ENCODE measurements at regions not wholly inside any gene's neighbourhood (a gene's known extent, or its start where the extent isn't known, plus 50 kb on each side); places are given as distances from the start of the nearest gene placed in this dataset.
A peak's percentile ranks its signal among the peaks of the same experiment; 100 is the strongest.

DNA sequence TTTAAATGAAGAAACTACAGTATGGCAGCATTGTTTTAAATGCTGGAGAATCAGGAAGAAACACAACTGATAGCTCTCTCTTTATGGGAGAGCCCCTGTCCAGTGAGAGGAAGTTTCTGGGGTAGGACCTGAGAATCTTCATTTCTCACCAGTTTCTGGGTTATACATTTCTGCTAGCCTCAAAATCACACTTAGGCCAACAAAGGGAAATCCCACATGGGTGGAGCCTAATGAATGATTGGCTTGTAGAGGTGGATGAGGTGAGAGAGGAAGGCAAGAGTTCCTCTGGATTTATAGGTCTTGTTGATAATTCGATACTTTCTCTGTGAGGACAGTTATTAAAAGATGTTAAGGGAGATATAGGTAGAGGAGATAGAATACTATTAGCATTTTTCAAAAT, 1397.3 kb upstream of the TENM4 start:
- no peak for TF ChIP-seq TAF1 (IDR thresholded peaks at IDR 0.05; ENCODE audit: borderline replicate concordance, low read depth, low read length)
- TF ChIP-seq POLR2AphosphoS5 (IDR thresholded peaks at IDR 0.05; ENCODE audit: low read depth, low read length), result no peak
- no peak for TF ChIP-seq POLR2A (IDR thresholded peaks at IDR 0.05; ENCODE audit: low read depth, low read length)
- no peak for FAIRE-seq
- DNase-seq (ENCODE audit: insufficient read length), result no peak

DNA sequence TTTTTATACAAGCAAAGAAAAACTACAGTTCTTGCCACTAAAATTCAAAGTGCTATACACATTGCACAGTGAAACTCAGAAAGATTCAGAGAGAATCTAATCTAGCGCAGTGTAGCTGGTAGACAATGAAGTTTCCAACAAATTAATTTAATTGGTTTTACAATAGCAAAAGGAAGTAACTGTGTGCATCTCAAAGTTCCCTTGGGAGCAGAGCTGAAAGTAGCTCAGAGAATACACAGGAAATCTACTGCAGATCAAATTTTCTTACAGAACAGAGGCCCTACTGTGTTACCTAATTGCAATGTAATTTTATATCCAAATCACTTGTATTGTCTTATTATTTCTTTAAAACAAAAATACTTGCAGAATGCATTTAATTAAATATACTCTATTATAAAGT, 1396.2 kb upstream of the TENM4 start:
- FAIRE-seq (no peak), DNase-seq (ENCODE audit: insufficient read length) (no peak)

DNA sequence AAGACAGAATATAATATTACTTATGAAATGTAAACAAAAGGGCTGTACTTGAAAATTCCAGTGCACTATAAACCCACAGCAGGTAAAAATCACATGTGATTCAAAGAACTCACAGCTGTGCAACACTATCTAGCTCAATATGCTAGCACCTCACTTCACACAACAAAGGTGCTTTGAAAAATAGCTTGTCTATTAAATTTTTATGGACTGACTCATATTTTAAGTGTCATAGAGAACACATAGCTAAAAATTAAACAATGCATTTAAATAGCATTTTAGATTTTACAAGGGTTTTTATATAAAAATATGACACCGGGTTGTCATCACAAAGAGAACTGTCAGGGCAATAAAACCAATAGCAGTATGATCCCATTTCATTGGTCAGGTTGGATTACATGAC, 1390.5 kb upstream of the TENM4 start:
- FAIRE-seq (no peak), DNase-seq (ENCODE audit: insufficient read length) (no peak)
- TF ChIP-seq POLR2A (IDR thresholded peaks at IDR 0.05; ENCODE audit: low read depth, low read length) (no peak), POLR2AphosphoS5 (IDR thresholded peaks at IDR 0.05; ENCODE audit: low read depth, low read length) (no peak), TAF1 (IDR thresholded peaks at IDR 0.05; ENCODE audit: borderline replicate concordance, low read depth, low read length) (no peak)

More for the DNA sequence above, 1396.2 kb upstream of the TENM4 start:
- TF ChIP-seq POLR2AphosphoS5 (IDR thresholded peaks at IDR 0.05; ENCODE audit: low read depth, low read length), result no peak
- TF ChIP-seq POLR2A (IDR thresholded peaks at IDR 0.05; ENCODE audit: low read depth, low read length), result no peak
- no peak for TF ChIP-seq TAF1 (IDR thresholded peaks at IDR 0.05; ENCODE audit: borderline replicate concordance, low read depth, low read length)

DNA sequence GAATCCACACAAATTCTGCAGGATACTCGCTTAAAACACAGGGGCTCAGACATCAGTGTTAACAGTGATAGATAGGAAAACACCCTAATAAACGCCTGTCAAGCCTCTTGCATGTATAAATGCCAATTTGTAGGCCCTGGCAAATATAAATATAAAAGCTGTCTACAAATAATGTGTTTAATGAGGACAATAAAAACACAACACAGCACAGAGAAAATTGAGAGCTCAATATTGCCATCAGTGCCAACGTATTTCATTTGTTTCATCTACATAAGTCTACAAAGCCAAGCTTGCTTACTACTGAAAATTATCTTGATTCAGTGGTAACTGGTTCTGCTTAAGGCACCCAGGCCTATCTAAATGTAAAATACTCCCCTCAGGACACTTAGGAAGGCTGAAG, 1387.0 kb upstream of the TENM4 start:
- TF ChIP-seq POLR2AphosphoS5 (IDR thresholded peaks at IDR 0.05; ENCODE audit: low read depth, low read length), result no peak
- TF ChIP-seq POLR2A (IDR thresholded peaks at IDR 0.05; ENCODE audit: low read depth, low read length), result no peak
- TF ChIP-seq TAF1 (IDR thresholded peaks at IDR 0.05; ENCODE audit: borderline replicate concordance, low read depth, low read length), result no peak
- FAIRE-seq, result no peak

DNA sequence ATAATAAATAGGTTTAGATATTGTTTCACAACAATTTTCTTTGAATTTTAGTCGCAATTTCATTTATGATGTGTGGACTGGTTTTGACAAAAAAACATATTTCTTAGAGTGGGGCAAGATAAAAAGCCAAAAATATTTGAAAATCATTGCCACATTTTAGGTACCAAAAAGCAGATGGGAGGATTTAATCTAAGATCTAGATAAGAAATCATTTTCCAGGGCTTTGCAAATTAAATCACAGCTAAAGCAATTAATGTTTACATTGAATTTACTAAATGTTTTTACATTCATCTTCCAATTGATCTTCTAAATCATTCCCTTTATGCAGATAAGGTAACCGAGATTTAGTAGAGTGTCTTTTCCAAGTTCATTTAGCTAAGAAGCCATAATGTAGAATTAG, 1386.0 kb upstream of the TENM4 start:
- TF ChIP-seq TAF1 (IDR thresholded peaks at IDR 0.05; ENCODE audit: borderline replicate concordance, low read depth, low read length), result no peak
- no peak for TF ChIP-seq POLR2A (IDR thresholded peaks at IDR 0.05; ENCODE audit: low read depth, low read length)
- TF ChIP-seq POLR2AphosphoS5 (IDR thresholded peaks at IDR 0.05; ENCODE audit: low read depth, low read length), result no peak
- FAIRE-seq, result no peak
- DNase-seq (ENCODE audit: insufficient read length), result no peak

More for the DNA sequence above, 1387.0 kb upstream of the TENM4 start:
- no peak for DNase-seq (ENCODE audit: insufficient read length)

DNA sequence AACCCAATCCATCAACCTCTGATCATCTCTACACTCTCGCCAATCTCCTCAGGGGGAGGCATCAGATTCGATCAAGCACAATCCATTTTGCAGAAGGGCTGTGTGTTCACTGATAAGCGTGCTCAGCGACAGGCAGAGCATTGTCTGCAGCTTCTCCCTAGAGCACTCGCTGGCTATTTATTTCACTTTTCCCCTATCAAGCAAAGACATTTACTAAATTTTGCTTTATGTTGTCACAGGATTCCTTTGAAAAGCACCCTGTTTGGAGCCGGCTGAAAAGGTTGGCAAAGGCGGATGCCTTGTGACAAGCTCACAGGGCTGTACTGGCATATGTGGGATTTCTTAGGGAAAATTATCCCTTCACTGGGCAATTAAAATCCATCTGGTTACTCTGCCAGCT, 1381.5 kb upstream of the TENM4 start:
- TF ChIP-seq POLR2A (IDR thresholded peaks at IDR 0.05; ENCODE audit: low read depth, low read length) (no peak), POLR2AphosphoS5 (IDR thresholded peaks at IDR 0.05; ENCODE audit: low read depth, low read length) (no peak), TAF1 (IDR thresholded peaks at IDR 0.05; ENCODE audit: borderline replicate concordance, low read depth, low read length) (no peak)
- DNase-seq (ENCODE audit: insufficient read length), result no peak
- FAIRE-seq, result no peak

DNA sequence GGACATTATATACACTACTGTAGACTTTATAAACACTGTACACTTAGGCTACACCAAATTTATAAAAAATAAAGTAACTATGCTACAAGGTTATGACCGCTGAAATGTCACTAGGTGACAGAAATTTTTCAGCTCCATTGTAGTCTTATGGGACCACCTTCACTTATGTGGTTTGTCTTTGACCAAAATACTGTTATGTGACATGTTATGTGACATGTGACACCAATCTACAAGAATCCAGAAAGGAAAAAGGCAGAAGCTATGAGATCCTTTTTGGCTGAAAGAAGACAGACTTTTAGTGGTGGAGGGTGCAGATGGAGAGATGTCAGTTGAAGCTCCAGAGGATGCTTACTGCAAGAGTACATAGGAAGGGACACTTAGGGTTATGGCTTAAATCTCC, 1378.4 kb upstream of the TENM4 start:
- no peak for DNase-seq (ENCODE audit: insufficient read length)
- no peak for FAIRE-seq
- TF ChIP-seq POLR2A (IDR thresholded peaks at IDR 0.05; ENCODE audit: low read depth, low read length), result no peak
- no peak for TF ChIP-seq TAF1 (IDR thresholded peaks at IDR 0.05; ENCODE audit: borderline replicate concordance, low read depth, low read length)
- no peak for TF ChIP-seq POLR2AphosphoS5 (IDR thresholded peaks at IDR 0.05; ENCODE audit: low read depth, low read length)

DNA sequence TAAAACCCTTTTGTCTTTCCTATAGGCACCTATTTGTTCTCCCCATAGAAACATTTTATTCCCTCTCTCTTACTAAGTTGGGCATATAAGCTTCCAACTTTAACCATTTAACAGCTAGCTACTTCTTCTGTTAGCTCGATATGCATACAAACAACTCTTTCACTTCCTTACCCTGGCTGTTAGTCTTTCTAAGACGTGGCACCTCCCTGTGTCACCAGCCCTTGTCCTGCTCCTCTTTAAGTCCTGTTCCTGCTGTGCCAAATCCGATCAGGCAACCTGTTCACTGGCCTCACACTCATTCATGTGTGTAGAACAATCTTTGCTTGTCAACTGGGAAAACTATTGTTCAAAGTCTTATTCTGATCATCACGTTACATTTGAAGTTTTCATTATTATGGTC, 1376.1 kb upstream of the TENM4 start:
- FAIRE-seq (no peak), DNase-seq (ENCODE audit: insufficient read length) (no peak)
- TF ChIP-seq POLR2AphosphoS5 (IDR thresholded peaks at IDR 0.05; ENCODE audit: low read depth, low read length) (no peak), POLR2A (IDR thresholded peaks at IDR 0.05; ENCODE audit: low read depth, low read length) (no peak), TAF1 (IDR thresholded peaks at IDR 0.05; ENCODE audit: borderline replicate concordance, low read depth, low read length) (no peak)

DNA sequence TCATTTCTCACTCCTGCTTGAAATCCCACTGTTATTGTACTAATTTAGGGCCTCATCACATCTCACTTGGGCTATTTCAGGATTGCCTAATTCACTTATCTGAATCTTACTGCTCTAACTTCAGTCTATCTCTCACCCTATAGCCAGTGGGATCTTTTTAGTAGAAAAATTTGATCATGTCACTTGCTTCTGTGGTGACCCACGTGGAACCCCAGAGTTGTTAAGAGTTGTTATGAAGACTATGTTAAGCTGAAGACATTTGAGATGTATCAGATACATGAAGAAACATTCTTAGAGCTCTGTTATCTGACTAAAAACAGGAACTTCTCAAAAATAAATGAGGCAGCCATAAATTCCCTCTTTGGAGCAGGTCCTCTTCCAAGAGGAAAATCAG, 1375.6 kb upstream of the TENM4 start:
- TF ChIP-seq TAF1 (IDR thresholded peaks at IDR 0.05; ENCODE audit: borderline replicate concordance, low read depth, low read length), result no peak
- no peak for TF ChIP-seq POLR2A (IDR thresholded peaks at IDR 0.05; ENCODE audit: low read depth, low read length)
- TF ChIP-seq POLR2AphosphoS5 (IDR thresholded peaks at IDR 0.05; ENCODE audit: low read depth, low read length), result no peak
- no peak for DNase-seq (ENCODE audit: insufficient read length)
- FAIRE-seq, result no peak

DNA sequence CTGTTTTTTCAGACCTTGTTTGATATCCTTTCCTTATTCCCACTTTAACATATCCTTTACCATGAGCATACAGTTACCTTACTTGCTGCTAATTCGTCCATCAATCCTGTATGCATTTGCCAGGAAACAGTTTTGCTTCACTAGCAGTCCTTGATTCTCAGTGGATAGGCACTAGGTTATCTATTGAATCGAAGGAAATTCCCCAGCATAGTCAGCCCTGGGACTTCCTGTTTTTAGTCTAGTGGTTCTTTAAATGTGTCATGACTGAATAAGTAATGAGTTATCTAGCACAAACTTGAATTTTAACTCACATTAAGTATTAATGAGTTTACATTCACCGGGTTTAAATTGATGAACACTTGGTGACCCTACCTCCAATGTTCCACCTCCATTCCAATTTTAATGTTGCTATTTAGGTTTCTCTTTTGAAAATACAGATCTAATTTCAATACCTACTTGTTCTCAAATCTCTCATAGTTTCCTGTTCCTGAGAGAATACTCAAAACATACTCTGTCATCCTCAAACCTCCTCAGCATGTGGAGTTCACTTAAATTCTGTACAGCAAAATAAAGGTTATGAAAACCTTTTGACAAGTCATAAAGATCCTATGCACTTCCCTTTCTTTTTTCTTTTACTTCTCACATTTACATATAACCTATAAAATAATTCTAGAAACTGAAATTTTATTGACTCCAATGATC, 1375.1 kb upstream of the TENM4 start:
- no peak for DNase-seq (ENCODE audit: insufficient read length)
- FAIRE-seq, result peak; percentile 96
- TF ChIP-seq TAF1 (IDR thresholded peaks at IDR 0.05; ENCODE audit: borderline replicate concordance, low read depth, low read length) (no peak), POLR2A (IDR thresholded peaks at IDR 0.05; ENCODE audit: low read depth, low read length) (0 out of 2 replicates have a peak, but pooled peaks have one; percentile 20), POLR2AphosphoS5 (IDR thresholded peaks at IDR 0.05; ENCODE audit: low read depth, low read length) (no peak)

DNA sequence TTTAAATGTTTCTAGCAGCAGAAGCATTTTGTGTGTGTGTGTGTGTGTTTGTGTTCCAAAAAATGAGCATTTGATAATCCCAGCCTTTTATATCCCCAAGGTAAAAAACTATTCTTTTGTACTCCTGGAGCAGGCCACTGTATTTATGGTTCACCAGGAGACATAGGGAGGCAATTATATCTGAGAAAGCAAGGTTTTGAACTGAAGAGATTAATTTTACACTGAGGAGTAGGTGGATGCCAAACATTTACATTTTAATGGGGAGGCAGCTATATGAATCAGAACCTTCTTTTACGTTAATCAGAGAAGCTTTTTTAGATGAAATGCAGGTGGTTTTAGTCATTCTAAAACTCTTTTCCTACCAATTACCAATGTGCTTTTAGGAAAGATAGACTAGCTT, 1374.0 kb upstream of the TENM4 start:
- DNase-seq (ENCODE audit: insufficient read length), result no peak
- no peak for FAIRE-seq
- TF ChIP-seq POLR2AphosphoS5 (IDR thresholded peaks at IDR 0.05; ENCODE audit: low read depth, low read length) (no peak), POLR2A (IDR thresholded peaks at IDR 0.05; ENCODE audit: low read depth, low read length) (no peak), TAF1 (IDR thresholded peaks at IDR 0.05; ENCODE audit: borderline replicate concordance, low read depth, low read length) (no peak)

DNA sequence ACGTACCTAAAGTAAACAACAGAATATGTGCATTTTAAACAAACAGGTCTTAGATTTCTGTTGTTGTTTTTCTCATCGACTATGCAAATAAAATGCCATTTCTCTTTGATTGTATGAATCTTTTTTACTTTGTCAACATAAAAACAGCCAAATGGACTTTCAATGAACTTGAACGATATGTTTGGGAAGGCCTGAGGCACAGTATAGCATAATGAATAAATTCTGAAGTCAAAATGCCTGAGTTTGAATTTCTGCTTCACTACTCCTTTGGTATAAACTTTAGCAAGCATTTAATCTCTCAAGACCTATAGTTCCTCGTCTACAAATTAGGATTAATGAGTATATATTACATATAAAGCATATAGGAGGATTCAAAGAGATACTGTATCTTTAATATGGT, 1369.9 kb upstream of the TENM4 start:
- FAIRE-seq (no peak), DNase-seq (ENCODE audit: insufficient read length) (no peak)
- TF ChIP-seq POLR2A (IDR thresholded peaks at IDR 0.05; ENCODE audit: low read depth, low read length), result no peak
- no peak for TF ChIP-seq TAF1 (IDR thresholded peaks at IDR 0.05; ENCODE audit: borderline replicate concordance, low read depth, low read length)
- TF ChIP-seq POLR2AphosphoS5 (IDR thresholded peaks at IDR 0.05; ENCODE audit: low read depth, low read length), result no peak

All from GM12892 (cell line).